ENCODE measurements at regions not wholly inside any gene's neighbourhood (a gene's known extent, or its start where the extent isn't known, plus 50 kb on each side); places are given as distances from the start of the nearest gene placed in this dataset.

DNA sequence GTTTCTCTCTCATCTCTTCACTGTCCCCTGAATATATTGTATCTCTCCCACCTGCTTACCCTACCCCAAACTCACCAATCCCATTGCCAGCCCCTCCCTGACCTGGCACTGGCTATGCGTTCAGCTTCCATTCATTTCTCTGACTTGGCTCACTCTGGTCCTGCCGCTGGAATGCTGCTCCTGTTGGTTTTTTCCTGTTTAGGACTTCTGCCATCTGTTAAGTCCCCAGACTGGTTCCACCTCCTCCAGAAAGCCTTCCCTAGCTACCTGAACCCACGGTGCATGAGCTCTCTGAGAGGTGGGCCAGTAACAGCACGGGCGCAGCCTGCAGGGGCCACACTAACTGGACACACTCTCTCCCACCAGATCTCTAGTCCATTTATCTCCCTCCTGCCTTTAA, 80.2 kb downstream of the HIF1AN start:
- no peak overlapping the region for H3K4me2 ChIP-seq (ENCODE audit: insufficient read depth, low read length)
- H4K20me1 ChIP-seq (replicated peaks; ENCODE audit: control insufficient read depth, extremely low read depth, insufficient read depth, low read length), result no peaks in the 10 kb centered on the region
- H3K9me1 ChIP-seq (replicated peaks; ENCODE audit: control insufficient read depth, extremely low read depth, insufficient read depth, low read length), result no peaks in the 10 kb centered on the region
- H2AFZ ChIP-seq (ENCODE audit: low read depth, low read length), result no peak overlapping the region
- POLR2A ChIA-PET, result interaction anchor here (0.6 kb wide), 1 partner anchor 18 kb away, joined by 3 read pairs; no protein-coding TSS in a partner anchor
- intact Hi-C loops (cut with micrococcal nuclease) (no loop called here), dilution Hi-C loops (cut with MboI; ENCODE audit: extremely low pct_ligation_motif_present, low sequenced_read_pairs) (no loop called here)
- no TSS peak for BruUV-seq (replicated peaks)
- TF ChIP-seq POLR2AphosphoS5 (IDR thresholded peaks at IDR 0.05; ENCODE audit: insufficient read depth, low read depth, low read length) (no peak), POLR2A (IDR thresholded peaks at IDR 0.05; ENCODE audit: low read depth, low read length) (no peak)
- FAIRE-seq, result no peak
- H3K4me3 ChIP-seq (replicated peaks in 1 of 3; ENCODE audit: insufficient read depth in 1 of 3, low read depth in 1 of 3, low read length in 3 of 3), result no peak overlapping the region
- CTCF ChIA-PET, result no interaction called here
- no peak overlapping the region for H3K9ac ChIP-seq (replicated peaks; ENCODE audit: extremely low read depth, insufficient read depth, low read length)
- no peak for DNase-seq (ENCODE audit: low read depth, low spot score)
- H3K36me3 ChIP-seq (ENCODE audit: control insufficient read depth in 2 of 2, extremely low read depth in 1 of 2, insufficient read depth in 2 of 2, low read length in 2 of 2), result no peaks in the 10 kb centered on the region
- peaks cover 14 to 17% of the 10 kb centered on the region in 2 experiments for H3K27me3 ChIP-seq (ENCODE audit: control insufficient read depth in 2 of 2, insufficient read depth in 2 of 2, low read length in 2 of 2)
- H3K4me1 ChIP-seq (ENCODE audit: control insufficient read depth, extremely low read depth, insufficient read depth, low read length), result no peaks in the 10 kb centered on the region
- no peaks in the 10 kb centered on the region for H3K79me2 ChIP-seq (ENCODE audit: control insufficient read depth, insufficient read depth, low read length)
- H3K9me3 ChIP-seq (replicated peaks; ENCODE audit: control insufficient read depth, insufficient read depth, low read length), result no peaks in the 10 kb centered on the region
- no peak overlapping the region for H3K27ac ChIP-seq (ENCODE audit: insufficient read depth, low read depth, low read length)

DNA sequence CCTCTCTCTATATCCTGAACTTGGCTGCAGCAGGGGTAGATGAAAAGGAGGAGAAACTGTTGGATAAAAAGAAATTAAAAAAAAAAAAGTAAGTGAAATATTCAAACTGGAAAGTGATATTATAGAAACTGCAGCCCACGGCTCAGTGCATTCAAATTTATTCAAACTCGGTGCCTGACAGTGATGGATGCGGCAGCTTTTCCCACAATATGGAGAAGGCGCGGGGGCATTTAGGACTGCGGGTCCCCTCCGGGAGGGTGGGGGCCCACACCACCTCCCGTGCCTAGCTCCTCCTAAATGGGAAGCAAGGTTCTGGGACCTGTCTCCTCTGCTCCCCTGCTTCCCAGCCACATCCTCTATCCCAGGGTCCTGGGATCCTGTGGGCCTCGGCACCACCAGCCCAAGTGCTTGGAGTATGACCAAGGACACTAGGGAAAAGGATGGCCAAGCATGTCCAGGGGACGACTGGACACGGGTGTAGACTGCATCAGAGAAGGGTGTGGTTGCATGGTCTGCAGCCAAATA, 82.4 kb downstream of the HIF1AN start:
- TF ChIP-seq GATA2 (IDR thresholded peaks at IDR 0.05; ENCODE audit: insufficient read depth, insufficient read length, low read depth, low read length) (no peak), MYC (IDR thresholded peaks at IDR 0.05; ENCODE audit: low read depth, low read length) (no peak)
- no peak overlapping the region for H3K4me2 ChIP-seq (ENCODE audit: insufficient read depth, low read length)
- H2AFZ ChIP-seq (ENCODE audit: low read depth, low read length), result no peak overlapping the region

More for the DNA sequence above, 82.4 kb downstream of the HIF1AN start:
- no peaks in the 10 kb centered on the region for H4K20me1 ChIP-seq (replicated peaks; ENCODE audit: control insufficient read depth, extremely low read depth, insufficient read depth, low read length)
- H3K27ac ChIP-seq (ENCODE audit: insufficient read depth, low read depth, low read length), result no peak overlapping the region
- no peaks in the 10 kb centered on the region for H3K4me1 ChIP-seq (ENCODE audit: control insufficient read depth, extremely low read depth, insufficient read depth, low read length)
- H3K36me3 ChIP-seq (ENCODE audit: control insufficient read depth in 2 of 2, extremely low read depth in 1 of 2, insufficient read depth in 2 of 2, low read length in 2 of 2), result no peaks in the 10 kb centered on the region
- H3K9ac ChIP-seq (replicated peaks; ENCODE audit: extremely low read depth, insufficient read depth, low read length), result no peak overlapping the region
- ChIA-PET CTCF (interaction anchor here (0.6 kb wide), 1 partner anchor 281 kb away, joined by 3 read pairs; no protein-coding TSS in a partner anchor), POLR2A (no interaction called here)
- H3K9me3 ChIP-seq (replicated peaks; ENCODE audit: control insufficient read depth, insufficient read depth, low read length), result no peaks in the 10 kb centered on the region
- no peaks in the 10 kb centered on the region for H3K9me1 ChIP-seq (replicated peaks; ENCODE audit: control insufficient read depth, extremely low read depth, insufficient read depth, low read length)
- H3K4me3 ChIP-seq (replicated peaks in 1 of 3; ENCODE audit: insufficient read depth in 1 of 3, low read depth in 1 of 3, low read length in 3 of 3), result no peak overlapping the region
- no TSS peak for BruUV-seq (replicated peaks)
- no peaks in the 10 kb centered on the region for H3K79me2 ChIP-seq (ENCODE audit: control insufficient read depth, insufficient read depth, low read length)
- FAIRE-seq (no peak), DNase-seq (ENCODE audit: low read depth, low spot score) (no peak)
- intact Hi-C loops (cut with micrococcal nuclease), result no loop called here
- dilution Hi-C loops (cut with MboI; ENCODE audit: extremely low pct_ligation_motif_present, low sequenced_read_pairs), result no loop called here
- H3K27me3 ChIP-seq (ENCODE audit: control insufficient read depth in 2 of 2, insufficient read depth in 2 of 2, low read length in 2 of 2), result peaks cover 23 to 24% of the 10 kb centered on the region in 2 experiments

Data from endothelial cell of umbilical vein (primary cell).